GM19238 (cell line): ENCODE measurements at regions not wholly inside any gene's neighbourhood (a gene's known extent, or its start where the extent isn't known, plus 50 kb on each side); places are given as distances from the start of the nearest gene placed in this dataset.

ENCODE experiments used
- DNase-seq: peaks from one replicate; pipeline ENCODE4 v3.0.0; 2011; ENCODE audit warnings: low spot score; ENCODE audit not compliant: insufficient read length

DNA sequence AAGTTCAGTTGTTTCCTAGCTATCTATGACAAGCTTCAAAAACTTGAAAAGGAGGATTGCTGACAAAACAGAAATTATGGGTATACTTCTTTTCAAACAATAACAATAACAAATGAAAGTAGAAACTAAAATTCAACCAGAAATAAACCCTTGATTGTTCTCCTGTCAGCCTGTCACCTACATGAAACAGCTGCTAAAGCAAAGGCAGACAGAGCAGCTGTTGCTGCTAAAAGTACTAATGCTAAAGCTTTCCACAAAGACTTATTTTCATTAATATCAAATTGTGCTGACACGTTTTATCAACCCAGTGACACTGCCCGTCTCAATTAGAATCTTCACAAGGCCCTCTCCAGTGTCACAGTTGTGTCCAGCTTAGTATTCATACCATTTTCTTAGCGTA, 533.2 kb upstream of the GBE1 start:
- DNase-seq: no peak

- no peak for DNase-seq
These were observed 532.4 kb upstream of the GBE1 start for GRCh38 chr3:82293867-82294266.

DNA sequence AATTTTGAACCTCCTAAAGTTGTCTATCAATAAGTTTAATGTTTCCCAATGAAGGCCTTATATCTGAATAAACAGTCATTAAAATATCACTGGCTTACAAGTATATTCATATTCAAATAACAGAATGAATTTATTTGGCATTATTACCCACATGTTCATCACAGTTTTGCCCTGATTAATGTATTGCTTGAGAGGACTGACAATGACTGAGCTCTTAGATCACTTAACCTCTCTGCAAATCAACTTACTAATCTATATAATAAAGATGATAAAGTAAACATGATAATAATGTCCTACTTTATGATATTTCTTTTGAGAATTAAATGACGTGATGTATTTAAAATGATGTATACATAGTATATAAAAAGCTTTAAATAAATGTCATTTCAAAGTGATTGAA, 532.0 kb upstream of the GBE1 start:
- DNase-seq: no peak

DNA sequence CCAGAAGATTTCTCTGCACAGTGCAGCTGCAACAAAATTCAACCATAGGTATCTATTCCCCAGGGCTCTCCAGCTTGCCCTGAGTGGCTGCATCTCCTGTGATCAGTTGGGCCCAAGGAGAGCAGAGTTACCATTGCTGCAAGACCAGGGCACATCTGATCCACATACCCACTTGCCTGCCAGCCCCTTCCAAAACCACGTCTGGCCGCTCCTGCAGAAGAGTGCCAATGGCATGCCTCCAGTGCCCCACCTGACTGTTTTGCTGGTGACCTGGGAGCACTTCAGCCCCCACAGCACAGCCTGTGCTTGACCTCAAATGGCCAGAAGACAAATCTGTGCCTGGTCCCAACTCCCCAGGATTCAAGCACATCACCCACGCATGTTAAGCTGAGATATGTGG, 526.1 kb upstream of the GBE1 start:
- no peak for DNase-seq

GRCh38 chr3:82281205-82281604, 519.8 kb upstream of the GBE1 start:
- DNase-seq: no peak

DNA sequence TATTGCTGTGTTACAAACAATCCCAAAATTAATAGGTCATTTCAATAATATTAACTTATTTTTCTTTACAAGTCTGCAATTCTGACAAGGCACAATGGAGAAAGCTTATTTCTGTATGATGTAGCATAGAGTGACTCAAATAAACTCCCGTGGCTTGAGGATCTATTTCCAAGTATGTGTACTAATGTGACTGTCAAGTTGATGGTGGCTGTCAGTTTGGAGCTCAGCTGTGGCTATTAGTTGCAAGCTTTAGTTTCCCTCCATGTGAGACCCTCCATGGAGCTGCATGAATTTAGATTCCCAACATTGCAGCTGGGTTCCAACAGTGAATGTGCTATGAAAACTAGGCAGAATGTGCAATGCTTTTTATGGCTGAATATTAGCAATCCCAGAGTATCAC, 515.5 kb upstream of the GBE1 start:
- DNase-seq: no peak

GRCh38 chr3:82274897-82275296, 513.5 kb upstream of the GBE1 start:
- no peak for DNase-seq

DNA sequence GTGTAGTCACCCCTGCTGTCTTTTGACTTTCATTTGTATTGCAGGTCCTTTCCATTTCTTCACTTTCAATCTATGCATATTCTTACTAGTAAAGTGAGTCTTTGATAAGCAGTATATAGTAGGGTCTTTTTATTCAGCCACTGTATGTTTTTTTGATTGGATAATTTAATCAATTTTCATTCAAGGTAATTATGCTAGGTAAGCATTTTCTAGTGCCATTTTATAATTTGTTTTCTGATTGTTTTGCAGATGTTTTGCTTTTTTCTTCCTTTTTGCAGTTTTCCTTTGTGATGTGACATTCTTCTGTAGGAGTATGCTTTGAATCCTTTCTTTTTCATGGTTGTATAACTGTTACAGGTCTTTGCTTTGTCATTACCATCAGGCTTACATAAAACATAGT, 504.3 kb upstream of the GBE1 start:
- DNase-seq: no peak

GRCh38 chr3:82262193-82262592, 500.7 kb upstream of the GBE1 start:
- DNase-seq: no peak

- DNase-seq: no peak
These were observed 500.2 kb upstream of the GBE1 start for GRCh38 chr3:82261637-82262036.

- no peak for DNase-seq
These were observed 499.6 kb upstream of the GBE1 start for GRCh38 chr3:82261013-82261412.

DNA sequence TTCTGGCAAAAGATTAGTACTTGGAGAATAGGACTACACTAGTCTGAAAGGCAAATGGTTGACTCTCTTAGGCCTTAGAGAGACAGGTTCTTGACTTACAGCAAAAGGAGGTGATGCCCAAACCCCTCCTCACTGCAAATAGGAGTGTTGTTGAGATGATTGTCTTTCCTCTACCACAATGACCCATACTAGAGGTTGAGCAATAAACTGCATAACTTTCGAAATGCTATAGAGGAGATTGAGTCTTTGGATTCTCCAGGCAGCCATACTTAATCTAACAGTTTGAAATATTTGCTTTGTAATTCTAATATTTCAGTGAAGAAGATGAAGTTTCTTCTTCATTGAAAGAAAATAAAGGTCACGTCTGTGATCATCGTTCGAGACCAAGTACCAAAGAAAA, 498.5 kb upstream of the GBE1 start:
- DNase-seq: no peak

GRCh38 chr3:82240322-82240721, 478.9 kb upstream of the GBE1 start:
- DNase-seq: no peak

DNA sequence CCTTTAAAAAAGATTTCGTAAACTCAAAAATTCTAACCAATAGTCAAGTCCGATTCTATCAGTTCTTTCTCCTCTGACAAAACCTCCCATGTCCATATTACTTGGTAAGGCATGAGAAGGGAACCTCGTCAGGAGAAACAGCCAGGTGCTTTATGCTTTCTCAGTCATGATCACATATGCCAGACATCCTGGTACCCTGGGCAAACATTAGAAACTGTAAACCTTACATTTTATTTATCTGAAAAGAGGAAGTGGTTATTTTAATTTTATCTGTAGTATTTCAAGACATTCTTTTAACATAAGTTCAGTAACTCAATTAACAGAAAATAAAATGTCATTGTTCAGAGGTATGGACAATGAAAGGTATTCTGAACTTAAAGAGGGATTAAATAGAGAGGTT, 474.8 kb upstream of the GBE1 start:
- no peak for DNase-seq

DNA sequence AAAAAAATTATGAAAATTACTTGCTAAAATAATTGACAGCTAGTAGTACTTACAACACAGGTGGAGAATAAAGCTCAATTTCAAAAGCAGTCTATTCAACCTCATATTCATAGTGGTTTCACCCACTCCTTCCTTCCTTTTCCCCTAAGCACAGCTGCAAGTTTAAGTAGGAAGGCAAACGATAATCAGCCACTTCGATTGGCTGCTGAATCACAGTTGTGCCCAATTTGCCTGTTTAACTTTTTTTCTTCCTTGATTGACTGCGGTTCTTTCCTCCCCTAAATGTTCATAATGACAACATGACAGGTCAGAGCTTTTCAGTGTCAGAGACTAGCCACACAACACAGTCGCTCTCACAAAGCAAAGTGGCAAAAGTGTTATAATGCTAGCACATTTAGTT, 468.0 kb upstream of the GBE1 start:
- DNase-seq: no peak

GRCh38 chr3:82224661-82225060, 463.2 kb upstream of the GBE1 start:
- no peak for DNase-seq

- DNase-seq: no peak
These were observed 461.0 kb upstream of the GBE1 start for GRCh38 chr3:82222401-82222800.

GRCh38 chr3:82217571-82217970, 456.1 kb upstream of the GBE1 start:
- no peak for DNase-seq

DNA sequence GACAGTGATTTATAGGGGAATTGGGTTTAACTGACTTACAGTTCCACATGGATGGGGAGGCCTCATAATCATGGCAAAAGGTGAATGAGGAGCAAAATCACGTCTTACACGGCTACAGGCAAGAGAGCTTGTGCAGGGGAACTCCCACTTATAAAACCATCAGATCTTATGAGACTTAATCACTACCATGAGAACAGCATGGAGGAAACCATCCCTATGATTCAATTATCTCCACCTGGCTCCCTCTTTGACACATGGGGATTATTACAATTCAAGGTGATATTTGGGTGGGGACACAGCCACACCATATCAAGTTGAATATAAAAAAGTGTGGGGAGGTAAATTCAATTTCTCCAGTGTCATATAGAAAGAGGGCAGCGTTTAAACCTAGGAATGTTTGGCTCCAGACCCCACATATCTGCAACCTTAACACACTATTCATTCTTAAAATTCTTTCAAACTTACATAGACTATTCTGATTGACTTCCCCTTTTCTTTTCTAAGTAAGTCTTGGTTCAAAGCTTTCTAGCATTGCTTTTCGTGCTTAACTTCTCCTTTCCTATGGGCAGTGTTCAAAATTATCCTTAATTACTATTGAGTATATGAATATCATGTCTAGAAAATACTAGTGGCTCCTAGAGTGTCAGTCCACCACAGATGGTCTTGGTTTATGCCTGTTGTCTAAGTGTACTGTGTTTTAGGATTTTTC, 446.7 kb upstream of the GBE1 start:
- no peak for DNase-seq

- no peak for DNase-seq
These were observed 440.8 kb upstream of the GBE1 start for GRCh38 chr3:82202269-82202668.

DNA sequence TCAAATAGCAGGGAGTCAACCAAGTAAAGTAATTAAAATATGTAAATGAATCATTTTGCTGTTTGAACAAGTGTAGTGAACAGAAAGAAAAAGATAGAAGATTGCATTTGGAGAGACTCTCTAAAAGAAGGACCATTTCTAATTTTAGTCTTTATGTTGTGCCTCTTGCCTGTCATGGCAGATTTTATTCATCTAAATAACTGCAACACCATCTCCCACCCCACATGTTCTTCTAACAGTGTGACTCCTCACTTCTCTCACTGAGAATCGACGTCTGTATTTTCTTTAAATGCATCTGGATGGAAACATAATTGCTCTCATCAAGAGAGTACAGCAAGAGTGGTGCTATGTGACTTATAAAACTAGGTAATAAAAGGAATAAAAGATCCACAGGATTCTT, 439.9 kb upstream of the GBE1 start:
- DNase-seq: no peak

GRCh38 chr3:82198009-82198408, 436.6 kb upstream of the GBE1 start:
- DNase-seq: no peak

DNA sequence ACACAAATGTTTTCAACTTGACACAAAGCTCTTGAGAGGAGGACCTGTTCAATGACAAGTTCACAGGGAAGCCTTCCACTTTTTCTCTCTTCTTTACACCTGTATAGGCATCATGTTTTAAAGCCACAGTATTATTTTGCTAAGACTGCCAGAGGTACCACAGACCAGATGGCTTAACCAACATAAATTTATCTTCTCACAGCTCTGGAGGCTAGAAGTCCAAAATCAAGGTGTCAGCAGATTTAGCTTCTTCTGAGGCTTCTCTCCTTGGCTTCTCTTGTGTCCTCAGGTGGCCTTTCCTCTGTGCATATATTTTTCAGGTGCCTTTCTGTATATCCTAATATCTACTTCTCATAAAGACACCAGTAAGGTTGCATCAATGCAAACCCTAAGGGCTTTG, 435.2 kb upstream of the GBE1 start:
- DNase-seq: no peak

DNA sequence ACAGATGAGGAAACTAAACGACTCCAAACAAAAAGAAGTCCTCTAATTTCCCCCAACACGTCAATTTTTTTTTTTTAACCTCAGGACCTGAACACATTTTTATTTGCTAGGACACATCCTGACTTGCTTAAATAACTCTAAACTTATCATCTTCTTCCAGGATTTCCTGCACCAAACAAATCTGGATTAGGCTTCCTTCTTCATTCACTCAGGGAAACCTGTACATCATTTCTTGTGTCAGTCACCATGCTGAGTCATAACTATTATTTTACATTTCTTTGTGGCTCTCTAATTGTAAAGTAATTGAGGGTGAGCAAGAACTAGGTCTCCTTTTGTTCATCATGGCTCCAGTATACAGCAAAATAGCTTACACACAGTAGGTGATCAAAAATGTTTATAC, 433.4 kb upstream of the GBE1 start:
- DNase-seq: no peak
